ENCODE measurements at regions not wholly inside any gene's neighbourhood (a gene's known extent, or its start where the extent isn't known, plus 50 kb on each side); places are given as distances from the start of the nearest gene placed in this dataset.

DNA sequence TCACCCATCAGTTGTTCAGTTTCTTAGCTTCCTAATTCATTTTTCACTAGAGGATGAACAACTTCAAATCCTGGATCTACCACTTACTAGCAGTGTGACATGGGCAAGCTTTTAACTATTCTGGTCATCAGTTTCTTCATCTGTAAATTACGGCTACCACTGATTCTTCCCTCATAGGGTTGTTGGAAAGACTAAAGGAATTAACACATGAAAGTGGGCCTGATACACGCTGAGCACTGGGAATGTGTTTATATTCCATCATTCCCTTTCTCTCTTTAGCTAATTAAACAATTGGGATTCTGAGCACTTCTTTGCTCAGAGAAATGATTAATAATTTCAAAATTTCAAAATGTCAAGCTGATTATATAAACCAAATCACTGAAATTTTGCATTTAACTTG lies 862.3 kb upstream of the GCFC2 start:
- DNase-seq: no peak

GRCh38 chr2:76569819-76570218 lies 859.1 kb upstream of the GCFC2 start:
- no peak for DNase-seq

DNA sequence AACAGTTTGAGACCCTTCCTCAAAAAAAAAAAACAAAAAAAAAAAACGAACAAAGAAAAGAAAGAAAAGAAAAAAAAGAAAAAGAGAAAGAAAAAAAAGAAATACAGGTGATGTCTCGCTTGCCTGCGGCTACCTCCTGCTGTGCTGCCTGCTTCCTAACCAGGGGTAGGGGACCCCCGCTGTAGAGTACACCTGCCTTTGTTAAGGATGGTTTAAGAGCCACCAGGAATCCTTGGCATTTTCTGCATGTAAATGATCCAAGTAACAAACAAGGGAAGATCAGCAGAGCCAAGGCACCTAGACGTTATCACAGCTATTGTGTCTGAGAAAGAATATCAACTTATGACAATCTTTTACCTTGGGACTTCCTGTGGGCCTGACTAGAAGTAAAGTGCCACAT lies 856.8 kb upstream of the GCFC2 start:
- DNase-seq: no peak

DNA sequence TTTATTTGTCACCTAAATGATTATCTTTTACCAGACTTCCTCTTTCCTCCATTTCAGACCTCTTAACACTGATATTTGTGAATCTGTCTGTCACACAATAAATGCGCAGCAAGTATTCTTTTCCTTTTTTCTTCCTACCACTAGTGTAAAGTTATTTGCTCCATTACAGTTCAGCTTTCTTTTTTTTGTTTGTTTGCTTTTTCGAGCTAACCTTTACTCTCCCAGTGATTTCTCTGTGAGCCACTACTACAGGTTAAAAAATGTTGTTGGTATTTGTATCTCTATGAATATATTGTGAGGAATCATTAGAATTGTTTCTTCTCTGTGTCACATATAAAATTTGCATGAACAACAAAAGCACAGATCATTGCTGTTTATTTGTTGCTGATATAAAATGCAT lies 854.0 kb upstream of the GCFC2 start:
- no peak for DNase-seq

- DNase-seq: no peak
These were observed 853.0 kb upstream of the GCFC2 start for GRCh38 chr2:76563730-76564129.

DNA sequence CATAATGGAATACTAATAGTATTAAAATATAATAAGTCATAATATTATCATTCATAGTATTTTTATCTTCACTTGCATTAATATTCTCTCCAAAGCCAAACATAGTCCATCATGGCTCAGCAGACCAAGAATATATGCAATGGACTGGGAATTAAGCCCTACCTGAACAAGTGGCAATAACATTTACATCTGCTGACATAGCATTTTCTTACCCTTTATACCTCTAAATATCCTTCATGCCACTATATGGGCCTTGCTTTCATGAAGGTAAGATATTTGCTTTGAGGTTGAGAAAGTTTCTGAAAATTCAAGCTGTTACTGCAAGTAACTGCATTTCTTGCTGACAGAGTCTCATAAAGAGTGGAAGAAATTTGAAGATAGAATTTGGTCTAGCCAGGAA lies 847.4 kb upstream of the GCFC2 start:
- DNase-seq: no peak

- no peak for DNase-seq
These were observed 845.3 kb upstream of the GCFC2 start for GRCh38 chr2:76556018-76556417.

DNA sequence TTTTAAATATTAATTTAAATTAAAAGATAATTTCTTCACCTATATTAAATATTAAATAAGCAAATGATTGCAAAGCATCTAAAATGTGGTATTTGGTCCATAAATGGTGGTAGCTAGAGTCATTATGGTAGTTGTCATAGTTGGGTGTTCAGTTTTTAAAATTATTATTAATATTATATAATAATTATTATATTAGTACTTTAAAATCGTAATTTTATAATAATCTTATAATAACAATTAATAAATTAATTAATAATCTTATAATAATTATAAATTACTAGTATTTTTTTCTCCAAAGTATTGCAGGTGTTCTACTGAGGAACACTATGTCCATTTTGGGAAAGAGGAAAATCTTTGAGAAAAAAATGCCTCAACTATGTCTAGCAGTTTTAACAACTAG lies 835.5 kb upstream of the GCFC2 start:
- DNase-seq: no peak

GRCh38 chr2:76544901-76545300 lies 834.2 kb upstream of the GCFC2 start:
- DNase-seq: no peak

- DNase-seq: no peak
These were observed 806.8 kb upstream of the GCFC2 start for GRCh38 chr2:76517574-76517909.

GRCh38 chr2:76516861-76517573 lies 806.3 kb upstream of the GCFC2 start:
- DNase-seq: no peak

DNA sequence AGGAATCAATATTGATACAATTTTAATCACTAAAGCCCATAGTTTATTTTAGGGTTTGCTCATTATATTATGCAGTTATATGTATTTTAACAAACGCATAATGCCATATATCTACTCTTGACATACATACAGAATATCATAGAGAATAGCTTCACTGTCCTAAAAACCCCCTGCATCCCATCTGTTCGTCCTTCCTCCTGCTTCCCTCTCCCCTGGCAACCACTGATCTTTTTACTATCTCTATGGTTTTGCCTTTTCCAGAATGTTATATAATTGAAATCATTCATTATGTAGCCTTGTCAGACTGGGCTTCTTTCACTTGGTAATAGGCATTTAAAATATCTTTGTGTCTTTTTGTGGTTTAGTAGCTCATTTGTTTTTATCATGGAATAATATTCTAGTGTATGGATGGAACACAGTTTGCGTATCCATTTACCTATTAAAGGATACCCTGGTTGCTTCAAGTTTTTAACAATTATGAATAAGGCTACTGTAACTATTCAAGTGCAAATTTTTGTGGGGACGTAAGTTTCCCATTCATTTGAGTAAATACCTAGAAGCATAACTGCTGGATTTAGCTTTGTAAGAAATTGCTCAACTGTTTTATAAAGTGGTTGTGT lies 801.6 kb upstream of the GCFC2 start:
- no peak for DNase-seq

DNA sequence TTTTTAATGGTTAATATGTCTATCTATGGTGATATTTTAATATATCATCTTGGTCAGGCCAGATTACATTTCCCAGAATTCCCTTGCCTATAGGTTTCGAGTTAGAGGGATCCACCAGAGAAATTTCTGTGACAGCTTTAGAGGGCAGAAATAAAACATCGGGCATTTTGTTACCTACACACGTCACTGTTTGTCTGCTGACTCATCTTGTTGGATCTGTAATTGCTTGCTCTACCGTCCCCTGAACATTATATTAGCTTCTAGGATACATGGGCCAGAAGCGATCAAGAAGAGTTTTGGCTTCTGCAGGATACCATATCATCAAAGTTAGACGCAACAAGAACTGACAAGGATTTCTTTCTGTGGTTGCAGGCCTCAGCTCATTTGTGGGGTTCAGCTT lies 795.8 kb upstream of the GCFC2 start:
- no peak for DNase-seq

- DNase-seq: no peak
These were observed 790.9 kb upstream of the GCFC2 start for GRCh38 chr2:76501641-76502040.

DNA sequence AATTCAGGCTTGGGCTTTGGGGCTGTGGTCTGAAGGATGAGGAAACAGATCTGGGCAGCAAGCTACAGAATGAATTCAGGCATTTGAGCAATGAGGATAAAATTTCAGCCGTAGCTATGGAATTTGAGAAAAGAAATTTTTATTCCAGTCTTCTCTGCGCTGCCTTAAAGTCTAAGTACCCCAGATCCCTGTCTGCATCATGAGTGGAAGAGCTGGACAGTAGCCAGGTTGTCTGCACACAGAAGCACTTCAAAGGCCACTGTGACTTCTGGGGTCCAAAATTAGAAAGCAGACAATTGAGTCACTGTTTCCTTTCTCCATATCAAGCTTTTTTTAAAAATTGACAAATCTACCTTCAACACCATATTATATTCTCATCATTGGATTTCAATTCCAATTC lies 787.6 kb upstream of the GCFC2 start:
- no peak for DNase-seq

- DNase-seq: no peak
These were observed 780.8 kb upstream of the GCFC2 start for GRCh38 chr2:76491503-76491902.

DNA sequence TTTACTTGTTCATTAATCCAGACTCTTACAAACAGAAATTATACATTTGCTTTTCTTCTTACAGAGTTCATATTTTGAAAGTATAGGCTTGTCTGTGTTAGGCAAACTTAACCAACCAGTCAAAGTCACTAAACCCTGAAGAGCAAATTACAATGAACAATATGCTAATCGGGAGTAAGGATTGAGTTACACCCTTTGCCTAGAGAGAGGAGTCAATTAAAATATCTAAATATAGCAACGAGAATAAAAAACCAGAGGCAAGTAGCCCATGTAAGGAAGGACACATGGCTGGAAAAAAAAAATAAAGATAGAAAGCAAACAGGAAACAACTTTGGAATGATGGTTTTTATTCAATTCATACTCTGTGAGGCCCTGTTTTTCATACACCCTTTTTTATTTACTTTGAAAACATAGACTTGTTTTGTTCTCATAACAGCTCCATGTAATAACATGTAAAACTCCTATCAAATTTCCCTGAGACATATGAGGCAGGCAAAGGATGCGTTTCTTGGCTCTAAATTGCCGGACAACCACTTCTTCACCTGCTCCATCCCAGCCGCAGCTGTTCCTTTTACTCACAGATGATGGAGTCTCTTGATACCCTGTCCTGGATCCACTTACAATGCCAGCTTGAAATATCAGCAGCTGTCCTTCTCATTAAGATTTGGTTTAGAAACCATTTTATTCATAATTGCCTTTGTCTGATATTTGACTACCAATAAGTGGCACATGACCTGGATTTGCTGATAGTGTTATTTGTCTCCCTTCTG lies 767.7 kb upstream of the GCFC2 start:
- no peak for DNase-seq

- DNase-seq: no peak
These were observed 762.2 kb upstream of the GCFC2 start for GRCh38 chr2:76472946-76473345.

- no peak for DNase-seq
These were observed 758.4 kb upstream of the GCFC2 start for GRCh38 chr2:76469066-76469465.

DNA sequence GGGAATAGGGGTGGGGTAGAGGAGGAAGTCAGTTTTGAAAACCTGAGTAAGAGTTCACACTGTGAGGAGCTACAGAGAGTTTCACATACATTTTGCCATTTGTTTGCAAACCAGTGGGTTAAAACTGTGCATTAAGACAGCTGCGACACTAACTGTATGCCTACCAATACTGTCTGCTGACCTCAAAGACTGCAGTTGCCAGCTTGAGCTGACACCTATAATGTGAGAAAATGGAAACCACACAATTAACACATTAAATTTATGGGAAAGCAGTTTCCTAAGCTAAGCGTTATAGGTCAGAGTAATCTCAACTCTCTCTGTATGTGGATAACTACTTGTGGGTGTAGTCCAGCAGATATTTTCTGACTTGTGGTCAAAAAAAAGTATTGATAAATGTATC lies 756.6 kb upstream of the GCFC2 start:
- no peak for DNase-seq

DNA sequence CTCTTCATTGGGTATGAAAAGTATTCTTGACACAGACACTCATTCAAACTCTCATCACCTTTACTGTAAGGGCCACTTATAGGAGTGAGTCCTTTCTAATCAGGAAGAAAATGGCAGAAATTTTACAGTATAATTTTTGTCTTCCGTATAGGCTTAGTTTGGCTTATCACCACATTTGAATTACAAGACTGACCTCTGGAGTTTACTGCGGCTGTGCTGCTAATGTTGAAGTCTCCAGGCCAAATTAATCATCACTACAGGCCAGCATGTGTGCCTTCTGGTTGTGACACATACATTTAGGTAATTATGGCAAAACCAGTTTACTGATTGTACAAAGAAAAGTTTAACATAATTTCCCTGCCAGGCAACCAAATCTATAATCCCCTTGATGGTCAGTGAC lies 753.6 kb upstream of the GCFC2 start:
- DNase-seq: no peak

DNA sequence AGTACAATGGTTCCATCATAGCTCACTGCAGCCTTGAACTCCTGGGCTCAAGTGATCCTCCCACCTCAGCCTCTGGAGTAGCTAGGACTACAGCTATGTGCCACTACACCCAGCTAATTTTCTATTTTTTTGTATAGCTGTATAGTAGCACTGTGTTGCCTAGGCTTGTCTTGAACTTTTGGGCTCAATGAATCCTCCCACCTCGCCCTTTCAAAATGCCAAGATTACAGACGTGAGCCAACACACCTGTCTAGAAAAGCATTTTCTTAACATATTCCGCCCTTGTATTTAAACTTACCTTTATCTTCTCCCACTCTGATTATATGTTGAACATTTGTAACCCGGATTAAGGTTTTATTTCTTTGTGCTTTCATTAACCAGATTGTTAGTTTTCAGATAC lies 750.7 kb upstream of the GCFC2 start:
- DNase-seq: no peak

DNA sequence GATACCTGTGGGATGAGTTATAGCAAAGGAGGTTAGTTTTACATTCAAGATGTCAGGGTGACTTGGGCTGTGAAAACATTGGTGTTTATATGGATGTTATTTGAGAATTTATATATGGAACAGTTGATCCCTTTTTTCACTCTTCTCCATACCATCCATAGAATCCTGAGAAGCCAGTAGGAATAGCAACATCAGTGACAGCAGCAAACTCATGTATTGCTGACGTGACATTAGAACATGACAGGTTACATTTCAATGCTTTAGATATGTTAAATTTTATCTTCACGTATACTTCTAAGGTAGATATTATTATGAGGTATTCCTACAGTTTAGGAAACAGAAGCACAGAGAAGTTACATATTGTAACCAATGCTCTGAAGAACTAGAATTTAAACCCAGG lies 745.2 kb upstream of the GCFC2 start:
- DNase-seq: no peak

- DNase-seq: no peak
These were observed 739.3 kb upstream of the GCFC2 start for GRCh38 chr2:76450024-76450475.

Measured in activated CD4-positive, alpha-beta T cell treated with anti-CD3 and anti-CD28 coated beads, Interleukin-2, Interleukin-6, amounts not matched to agents 100 ng/mL and 50 ng/mL, durations not matched to agents 16 hours and 8 hours (primary cell).